Mesendoderm (in vitro differentiated cells): ENCODE measurements at regions not wholly inside any gene's neighbourhood (a gene's known extent, or its start where the extent isn't known, plus 50 kb on each side); places are given as distances from the start of the nearest gene placed in this dataset.

Source experiments
- DNase-seq: peaks from one replicate; pipeline ENCODE4 v3.0.0; 2013
- H2AK5ac ChIP-seq: 2 replicates; pipeline ENCODE4 v1.6.1; 2013; ENCODE audit warnings: low read length, inconsistent platforms
- H2BK120ac ChIP-seq: 2 replicates; pipeline ENCODE4 v1.6.1; 2013; ENCODE audit warnings: low read depth, mild to moderate bottlenecking, low read length, moderate library complexity, mixed read lengths
- H2BK15ac ChIP-seq: replicated peaks from 2 replicates; pipeline ENCODE4 v1.6.1; 2013; ENCODE audit warnings: low read depth, mild to moderate bottlenecking, moderate library complexity
- H2BK5ac ChIP-seq: 2 replicates; pipeline ENCODE4 v1.6.1; 2013; ENCODE audit warnings: low read length, inconsistent platforms
- H3K18ac ChIP-seq: 2 replicates; pipeline ENCODE4 v1.6.1; 2013; ENCODE audit warnings: mild to moderate bottlenecking, low read length, mixed read lengths
- H3K23ac ChIP-seq: one replicate; pipeline ENCODE4 v1.6.1; 2013; ENCODE audit warnings: low read length
- H3K27ac ChIP-seq: 2 replicates; pipeline ENCODE4 v1.5.1; 2013; ENCODE audit warnings: low read depth, mild to moderate bottlenecking, inconsistent platforms, low read length, moderate library complexity
- H3K27me3 ChIP-seq: 2 replicates; pipeline ENCODE4 v1.6.1; 2013; ENCODE audit warnings: low read length, control low read depth, mild to moderate bottlenecking, inconsistent platforms; ENCODE audit not compliant: insufficient read depth, poor library complexity
- H3K36me3 ChIP-seq: 2 replicates; pipeline ENCODE4 v1.6.1; 2013; ENCODE audit warnings: low read length, inconsistent platforms; ENCODE audit not compliant: control insufficient read depth, insufficient read depth
- H3K4ac ChIP-seq: one replicate; pipeline ENCODE4 v1.6.1; 2013; ENCODE audit warnings: low read depth, mild to moderate bottlenecking, low read length, moderate library complexity
- H3K4me1 ChIP-seq: 2 replicates; pipeline ENCODE4 v1.6.1; 2013; ENCODE audit warnings: low read depth, low read length, inconsistent platforms; ENCODE audit not compliant: control insufficient read depth
- H3K4me2 ChIP-seq: 2 replicates; pipeline ENCODE4 v1.6.1; 2013; ENCODE audit warnings: low read length
- H3K4me3 ChIP-seq: 2 replicates; pipeline ENCODE4 v1.5.1; 2013; ENCODE audit warnings: mild to moderate bottlenecking, low read length
- H3K56ac ChIP-seq: one replicate; pipeline ENCODE4 v1.6.1; 2013; ENCODE audit warnings: low read length
- H3K79me1 ChIP-seq: 2 replicates; pipeline ENCODE4 v1.6.1; 2013; ENCODE audit warnings: low read length, inconsistent platforms
- H3K79me2 ChIP-seq: 2 replicates; pipeline ENCODE4 v1.6.1; 2013; ENCODE audit warnings: mild to moderate bottlenecking, low read length; ENCODE audit not compliant: control insufficient read depth, insufficient read depth
- H3K9ac ChIP-seq: 2 replicates; pipeline ENCODE4 v1.6.1; 2013; ENCODE audit warnings: low read length, inconsistent platforms
- H4K5ac ChIP-seq: one replicate; pipeline ENCODE4 v1.6.1; 2013; ENCODE audit warnings: low read length
- H4K8ac ChIP-seq: one replicate; pipeline ENCODE4 v1.6.1; 2013; ENCODE audit warnings: low read depth, mild to moderate bottlenecking, control low read depth, low read length, moderate library complexity
- WGBS: extraction: QIAGEN DNeasy Blood & Tissue Kit; methylation state at CpG from one replicate; pipeline ENCODE4 v1.1.7; 2013; ENCODE audit warnings: low lambda C conversion rate, missing lambda C conversion rate; ENCODE audit not compliant: insufficient coverage; ENCODE audit errors: extremely low coverage; 5-methylcytosine and 5-hydroxymethylcytosine counted together

DNA sequence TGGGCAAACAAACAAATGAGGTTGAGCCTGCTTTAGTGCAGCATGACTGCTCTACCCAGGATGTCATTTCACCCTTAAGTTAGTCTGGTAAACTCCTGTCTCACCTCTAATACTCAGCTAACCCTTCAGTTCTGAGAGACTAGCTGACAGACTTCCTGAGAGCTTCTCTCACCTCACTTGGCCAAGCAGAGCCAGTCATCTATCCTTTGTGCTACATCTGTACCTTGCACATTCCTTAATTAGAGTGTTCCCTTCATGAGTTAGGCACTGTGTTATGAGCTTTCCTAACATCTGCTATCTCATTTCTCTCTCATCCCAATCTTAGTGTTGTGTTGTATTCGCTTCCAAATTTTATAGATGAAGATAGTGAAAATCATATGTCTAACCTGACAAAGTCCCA, 220.1 kb upstream of the PIK3C3 start:
- no CpG with 5 or more reads among the region's 1 CpG for WGBS
- no peak overlapping the region for H3K23ac ChIP-seq

GRCh38 chr18:41732356-41732755, 222.7 kb upstream of the PIK3C3 start:
- no peaks in the 10 kb centered on the region for H3K27me3 ChIP-seq
- H2BK120ac ChIP-seq, result no peak overlapping the region
- H3K4me1 ChIP-seq, result no peaks in the 10 kb centered on the region
- no peak overlapping the region for H3K4me3 ChIP-seq
- no peak overlapping the region for H2AK5ac ChIP-seq
- no peak overlapping the region for H3K27ac ChIP-seq
- no peak overlapping the region for H3K18ac ChIP-seq
- no peak overlapping the region for H3K4ac ChIP-seq
- H3K4me2 ChIP-seq, result no peak overlapping the region
- no peaks in the 10 kb centered on the region for H3K79me2 ChIP-seq
- H3K23ac ChIP-seq, result no peak overlapping the region
- no peak overlapping the region for H3K9ac ChIP-seq
- no peak overlapping the region for H4K5ac ChIP-seq
- H3K36me3 ChIP-seq, result no peaks in the 10 kb centered on the region
- no peak overlapping the region for H2BK5ac ChIP-seq
- WGBS, result no CpG with 5 or more reads among the region's 2 CpGs
- no peak for DNase-seq
- H3K56ac ChIP-seq, result no peak overlapping the region
- H4K8ac ChIP-seq, result no peak overlapping the region
- no peak overlapping the region for H2BK15ac ChIP-seq
- no peaks in the 10 kb centered on the region for H3K79me1 ChIP-seq

More for the DNA sequence above, 220.1 kb upstream of the PIK3C3 start:
- Histone ChIP-seq H2AK5ac (no peak overlapping the region), H3K79me1 (no peaks in the 10 kb centered on the region), H3K9ac (no peak overlapping the region), H3K4ac (no peak overlapping the region), H3K36me3 (no peaks in the 10 kb centered on the region), H4K5ac (no peak overlapping the region), H2BK15ac (no peak overlapping the region), H3K79me2 (no peaks in the 10 kb centered on the region), H2BK5ac (no peak overlapping the region), H3K18ac (no peak overlapping the region), H3K4me3 (no peak overlapping the region), H3K27me3 (no peaks in the 10 kb centered on the region), H3K56ac (no peak overlapping the region), H3K27ac (no peak overlapping the region), H3K4me1 (no peaks in the 10 kb centered on the region), H4K8ac (no peak overlapping the region), H3K4me2 (no peak overlapping the region), H2BK120ac (no peak overlapping the region)
- no peak for DNase-seq

GRCh38 chr18:41731884-41732283, 223.2 kb upstream of the PIK3C3 start:
- Histone ChIP-seq H3K18ac (no peak overlapping the region), H3K23ac (no peak overlapping the region), H3K4me1 (no peaks in the 10 kb centered on the region), H3K4ac (no peak overlapping the region), H3K27ac (no peak overlapping the region), H2BK120ac (no peak overlapping the region), H3K36me3 (no peaks in the 10 kb centered on the region), H3K9ac (no peak overlapping the region), H4K5ac (no peak overlapping the region), H3K56ac (no peak overlapping the region), H3K4me3 (no peak overlapping the region), H3K79me2 (no peaks in the 10 kb centered on the region), H2BK5ac (no peak overlapping the region), H2AK5ac (no peak overlapping the region), H3K27me3 (no peaks in the 10 kb centered on the region), H2BK15ac (no peak overlapping the region), H4K8ac (no peak overlapping the region), H3K79me1 (no peaks in the 10 kb centered on the region), H3K4me2 (no peak overlapping the region)
- DNase-seq, result no peak
- no CpG with 5 or more reads among the region's 1 CpG for WGBS

- Histone ChIP-seq H3K27me3 (no peaks in the 10 kb centered on the region), H3K23ac (no peak overlapping the region), H2AK5ac (no peak overlapping the region), H3K9ac (no peak overlapping the region), H3K18ac (no peak overlapping the region), H3K79me2 (no peaks in the 10 kb centered on the region), H3K27ac (no peak overlapping the region), H2BK5ac (no peak overlapping the region), H3K79me1 (no peaks in the 10 kb centered on the region), H2BK15ac (no peak overlapping the region), H3K36me3 (no peaks in the 10 kb centered on the region), H3K56ac (no peak overlapping the region), H4K8ac (no peak overlapping the region), H2BK120ac (no peak overlapping the region), H3K4me3 (no peak overlapping the region), H3K4me2 (no peak overlapping the region), H3K4me1 (no peaks in the 10 kb centered on the region), H4K5ac (no peak overlapping the region), H3K4ac (no peak overlapping the region)
- WGBS, result no CpG with 5 or more reads among the region's 6 CpGs
- no peak for DNase-seq
Observed at GRCh38 chr18:41724195-41724594, 230.8 kb upstream of the PIK3C3 start.

DNA sequence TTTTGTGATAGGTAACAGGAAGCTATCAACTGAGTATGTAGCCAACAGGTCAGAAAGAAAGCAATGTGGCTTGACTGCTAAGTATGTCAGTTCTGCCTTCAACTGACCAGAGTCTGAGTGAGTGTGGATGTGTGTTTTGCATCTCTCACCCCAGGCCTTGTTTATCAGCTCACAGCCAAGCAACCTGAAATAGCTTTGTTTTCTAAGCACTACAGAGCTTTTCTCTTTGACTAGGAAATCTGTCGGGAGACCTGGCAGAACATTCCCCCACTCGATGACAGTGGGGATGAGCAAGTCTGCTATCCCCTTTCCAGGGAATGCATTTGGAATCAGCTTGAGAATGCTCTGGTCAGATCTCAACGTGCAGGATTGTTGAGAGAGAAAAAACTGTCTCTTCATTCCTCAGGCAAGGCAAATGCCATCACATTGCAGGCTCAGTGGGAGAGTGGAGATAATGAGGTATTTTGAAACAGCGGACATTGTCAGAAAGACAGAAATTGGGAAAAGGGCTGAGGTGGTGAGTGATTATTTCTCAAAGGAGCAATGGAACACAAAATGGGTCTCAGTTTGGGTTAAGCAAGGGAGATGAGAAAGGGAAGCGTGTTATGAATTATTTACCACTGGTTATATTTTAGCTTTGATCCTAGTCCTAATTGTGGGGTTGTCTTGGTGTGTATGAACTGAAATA, 233.8 kb upstream of the PIK3C3 start:
- peak; percentile 81 for DNase-seq
- no peak overlapping the region for H2AK5ac ChIP-seq
- H3K27ac ChIP-seq, result no peak overlapping the region

DNA sequence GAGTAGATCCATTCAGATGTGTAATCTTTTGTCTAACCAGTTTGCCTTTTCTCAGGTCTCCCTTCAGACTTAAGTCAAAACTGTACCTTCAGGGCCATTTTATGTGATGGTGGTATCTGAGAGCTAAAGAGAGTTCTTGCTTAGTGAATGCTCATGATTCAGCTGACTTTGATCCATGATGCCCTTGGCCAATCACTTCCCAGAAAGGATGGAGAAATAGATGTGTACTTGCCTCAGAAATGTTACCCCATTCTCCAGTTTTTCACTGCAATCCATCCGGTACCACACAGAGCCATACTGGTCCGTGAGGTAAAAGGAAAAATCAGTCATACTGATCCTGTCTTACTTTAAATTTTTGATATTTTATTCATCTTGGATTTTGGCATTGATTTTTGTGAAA, 234.8 kb upstream of the PIK3C3 start:
- Histone ChIP-seq H2BK15ac (no peak overlapping the region), H2BK120ac (no peak overlapping the region), H2BK5ac (no peak overlapping the region), H4K5ac (no peak overlapping the region), H4K8ac (no peak overlapping the region), H3K56ac (peak overlapping the region; percentile 4), H3K27ac (no peak overlapping the region), H3K4me2 (no peak overlapping the region), H3K23ac (no peak overlapping the region), H2AK5ac (no peak overlapping the region), H3K79me2 (no peaks in the 10 kb centered on the region), H3K27me3 (no peaks in the 10 kb centered on the region), H3K4me3 (no peak overlapping the region), H3K4me1 (no peaks in the 10 kb centered on the region), H3K18ac (no peak overlapping the region), H3K9ac (no peak overlapping the region), H3K36me3 (no peaks in the 10 kb centered on the region), H3K4ac (no peak overlapping the region), H3K79me1 (no peaks in the 10 kb centered on the region)
- no CpG with 5 or more reads among the region's 2 CpGs for WGBS
- no peak for DNase-seq

More for the DNA sequence above, 233.8 kb upstream of the PIK3C3 start:
- Histone ChIP-seq H4K5ac (no peak overlapping the region), H3K4ac (no peak overlapping the region), H3K79me2 (no peaks in the 10 kb centered on the region), H3K27me3 (no peaks in the 10 kb centered on the region), H4K8ac (no peak overlapping the region), H3K23ac (no peak overlapping the region), H3K4me3 (no peak overlapping the region), H2BK15ac (no peak overlapping the region), H3K4me2 (no peak overlapping the region), H3K18ac (no peak overlapping the region), H3K4me1 (no peaks in the 10 kb centered on the region), H2BK120ac (no peak overlapping the region), H3K56ac (no peak overlapping the region), H2BK5ac (no peak overlapping the region), H3K9ac (no peak overlapping the region), H3K79me1 (no peaks in the 10 kb centered on the region), H3K36me3 (no peaks in the 10 kb centered on the region)
- WGBS, result no CpG with 5 or more reads among the region's 5 CpGs
